ENCODE measurements at regions not wholly inside any gene's neighbourhood (a gene's known extent, or its start where the extent isn't known, plus 50 kb on each side); places are given as distances from the start of the nearest gene placed in this dataset.

- no peak for DNase-seq (ENCODE audit: low read depth in 6 of 9, low spot score in 9 of 9)
- Histone ChIP-seq H3K4me1 (ENCODE audit: control insufficient read depth in 2 of 2, insufficient read depth in 2 of 2, low read length in 2 of 2) (no peaks in the 10 kb centered on the region), H3K4me3 (ENCODE audit: low read length in 2 of 2) (no peak overlapping the region), H3K27ac (ENCODE audit: low read depth in 1 of 2, low read length in 1 of 2) (no peak overlapping the region), H3K36me3 (ENCODE audit: control insufficient read depth in 2 of 2, insufficient read depth in 2 of 2, low read length in 1 of 2) (no peaks in the 10 kb centered on the region), H3K27me3 (ENCODE audit: control insufficient read depth in 2 of 2, insufficient read depth in 1 of 2, low read length in 1 of 2) (no peaks in the 10 kb centered on the region), H3K9me3 (ENCODE audit: control insufficient read depth in 2 of 2, insufficient read depth in 1 of 2, low read length in 1 of 2) (no peaks in the 10 kb centered on the region)
- 49% methylated on average over 2 of the region's 2 CpGs for WGBS
Measured at GRCh38 chr18:40565805-40566509, 1389.1 kb upstream of the PIK3C3 start.

- H3K27ac ChIP-seq (ENCODE audit: low read depth in 1 of 2, low read length in 1 of 2): no peak overlapping the region
- WGBS: 91% methylated on average over 3 of the region's 3 CpGs
- H3K27me3 ChIP-seq (ENCODE audit: control insufficient read depth in 2 of 2, insufficient read depth in 1 of 2, low read length in 1 of 2): no peaks in the 10 kb centered on the region
- DNase-seq (ENCODE audit: low read depth in 6 of 9, low spot score in 9 of 9): no peak
- no peak overlapping the region for H3K4me3 ChIP-seq (ENCODE audit: low read length in 2 of 2)
- no peaks in the 10 kb centered on the region for H3K36me3 ChIP-seq (ENCODE audit: control insufficient read depth in 2 of 2, insufficient read depth in 2 of 2, low read length in 1 of 2)
- H3K9me3 ChIP-seq (ENCODE audit: control insufficient read depth in 2 of 2, insufficient read depth in 1 of 2, low read length in 1 of 2): no peaks in the 10 kb centered on the region
- no peaks in the 10 kb centered on the region for H3K4me1 ChIP-seq (ENCODE audit: control insufficient read depth in 2 of 2, insufficient read depth in 2 of 2, low read length in 2 of 2)
Measured at GRCh38 chr18:40559556-40559955, 1395.5 kb upstream of the PIK3C3 start.

GRCh38 chr18:40558706-40559392 lies 1396.2 kb upstream of the PIK3C3 start:
- WGBS: 96% methylated on average over 5 of the region's 5 CpGs
- Histone ChIP-seq H3K27me3 (ENCODE audit: control insufficient read depth in 2 of 2, insufficient read depth in 1 of 2, low read length in 1 of 2) (no peaks in the 10 kb centered on the region), H3K4me3 (ENCODE audit: low read length in 2 of 2) (no peak overlapping the region), H3K36me3 (ENCODE audit: control insufficient read depth in 2 of 2, insufficient read depth in 2 of 2, low read length in 1 of 2) (no peaks in the 10 kb centered on the region), H3K4me1 (ENCODE audit: control insufficient read depth in 2 of 2, insufficient read depth in 2 of 2, low read length in 2 of 2) (no peaks in the 10 kb centered on the region), H3K9me3 (ENCODE audit: control insufficient read depth in 2 of 2, insufficient read depth in 1 of 2, low read length in 1 of 2) (no peaks in the 10 kb centered on the region), H3K27ac (ENCODE audit: low read depth in 1 of 2, low read length in 1 of 2) (no peak overlapping the region)
- DNase-seq (ENCODE audit: low read depth in 6 of 9, low spot score in 9 of 9): no peak

- no peak overlapping the region for H3K4me3 ChIP-seq (ENCODE audit: low read length in 2 of 2)
- no peaks in the 10 kb centered on the region for H3K9me3 ChIP-seq (ENCODE audit: control insufficient read depth in 2 of 2, insufficient read depth in 1 of 2, low read length in 1 of 2)
- no peaks in the 10 kb centered on the region for H3K4me1 ChIP-seq (ENCODE audit: control insufficient read depth in 2 of 2, insufficient read depth in 2 of 2, low read length in 2 of 2)
- DNase-seq (ENCODE audit: low read depth in 6 of 9, low spot score in 9 of 9): no peak
- 92% methylated on average over 4 of the region's 4 CpGs for WGBS
- no peaks in the 10 kb centered on the region for H3K27me3 ChIP-seq (ENCODE audit: control insufficient read depth in 2 of 2, insufficient read depth in 1 of 2, low read length in 1 of 2)
- no peak overlapping the region for H3K27ac ChIP-seq (ENCODE audit: low read depth in 1 of 2, low read length in 1 of 2)
- no peaks in the 10 kb centered on the region for H3K36me3 ChIP-seq (ENCODE audit: control insufficient read depth in 2 of 2, insufficient read depth in 2 of 2, low read length in 1 of 2)
Measured at GRCh38 chr18:40555914-40556313, 1399.1 kb upstream of the PIK3C3 start.

GRCh38 chr18:40553029-40553428 lies 1402.0 kb upstream of the PIK3C3 start:
- Histone ChIP-seq H3K27ac (ENCODE audit: low read depth in 1 of 2, low read length in 1 of 2) (no peak overlapping the region), H3K4me1 (ENCODE audit: control insufficient read depth in 2 of 2, insufficient read depth in 2 of 2, low read length in 2 of 2) (no peaks in the 10 kb centered on the region), H3K27me3 (ENCODE audit: control insufficient read depth in 2 of 2, insufficient read depth in 1 of 2, low read length in 1 of 2) (no peaks in the 10 kb centered on the region), H3K36me3 (ENCODE audit: control insufficient read depth in 2 of 2, insufficient read depth in 2 of 2, low read length in 1 of 2) (no peaks in the 10 kb centered on the region), H3K9me3 (ENCODE audit: control insufficient read depth in 2 of 2, insufficient read depth in 1 of 2, low read length in 1 of 2) (no peaks in the 10 kb centered on the region), H3K4me3 (ENCODE audit: low read length in 2 of 2) (no peak overlapping the region)
- DNase-seq (ENCODE audit: low read depth in 6 of 9, low spot score in 9 of 9): no peak

- Histone ChIP-seq H3K36me3 (ENCODE audit: control insufficient read depth in 2 of 2, insufficient read depth in 2 of 2, low read length in 1 of 2) (no peaks in the 10 kb centered on the region), H3K27me3 (ENCODE audit: control insufficient read depth in 2 of 2, insufficient read depth in 1 of 2, low read length in 1 of 2) (no peaks in the 10 kb centered on the region), H3K9me3 (ENCODE audit: control insufficient read depth in 2 of 2, insufficient read depth in 1 of 2, low read length in 1 of 2) (no peaks in the 10 kb centered on the region), H3K4me1 (ENCODE audit: control insufficient read depth in 2 of 2, insufficient read depth in 2 of 2, low read length in 2 of 2) (no peaks in the 10 kb centered on the region), H3K4me3 (ENCODE audit: low read length in 2 of 2) (no peak overlapping the region), H3K27ac (ENCODE audit: low read depth in 1 of 2, low read length in 1 of 2) (no peak overlapping the region)
- no peak for DNase-seq (ENCODE audit: low read depth in 6 of 9, low spot score in 9 of 9)
- WGBS: 96% methylated on average over 3 of the region's 3 CpGs
Measured at GRCh38 chr18:40546875-40547274, 1408.2 kb upstream of the PIK3C3 start.

GRCh38 chr18:40534723-40535122 lies 1420.3 kb upstream of the PIK3C3 start:
- Histone ChIP-seq H3K4me3 (ENCODE audit: low read length in 2 of 2) (no peak overlapping the region), H3K27ac (ENCODE audit: low read depth in 1 of 2, low read length in 1 of 2) (no peak overlapping the region), H3K36me3 (ENCODE audit: control insufficient read depth in 2 of 2, insufficient read depth in 2 of 2, low read length in 1 of 2) (no peaks in the 10 kb centered on the region), H3K27me3 (ENCODE audit: control insufficient read depth in 2 of 2, insufficient read depth in 1 of 2, low read length in 1 of 2) (no peaks in the 10 kb centered on the region), H3K4me1 (ENCODE audit: control insufficient read depth in 2 of 2, insufficient read depth in 2 of 2, low read length in 2 of 2) (no peaks in the 10 kb centered on the region), H3K9me3 (ENCODE audit: control insufficient read depth in 2 of 2, insufficient read depth in 1 of 2, low read length in 1 of 2) (no peaks in the 10 kb centered on the region)
- DNase-seq (ENCODE audit: low read depth in 6 of 9, low spot score in 9 of 9): no peak
- 94% methylated on average over 2 of the region's 2 CpGs for WGBS

GRCh38 chr18:40532046-40532445 lies 1423.0 kb upstream of the PIK3C3 start:
- 82% methylated on average over 1 of the region's 1 CpG for WGBS
- no peak overlapping the region for H3K27ac ChIP-seq (ENCODE audit: low read depth in 1 of 2, low read length in 1 of 2)
- no peaks in the 10 kb centered on the region for H3K36me3 ChIP-seq (ENCODE audit: control insufficient read depth in 2 of 2, insufficient read depth in 2 of 2, low read length in 1 of 2)
- no peaks in the 10 kb centered on the region for H3K4me1 ChIP-seq (ENCODE audit: control insufficient read depth in 2 of 2, insufficient read depth in 2 of 2, low read length in 2 of 2)
- no peak for DNase-seq (ENCODE audit: low read depth in 6 of 9, low spot score in 9 of 9)
- no peaks in the 10 kb centered on the region for H3K27me3 ChIP-seq (ENCODE audit: control insufficient read depth in 2 of 2, insufficient read depth in 1 of 2, low read length in 1 of 2)
- H3K4me3 ChIP-seq (ENCODE audit: low read length in 2 of 2): no peak overlapping the region
- no peaks in the 10 kb centered on the region for H3K9me3 ChIP-seq (ENCODE audit: control insufficient read depth in 2 of 2, insufficient read depth in 1 of 2, low read length in 1 of 2)

- WGBS: 86% methylated on average over 2 of the region's 2 CpGs
- H3K36me3 ChIP-seq (ENCODE audit: control insufficient read depth in 2 of 2, insufficient read depth in 2 of 2, low read length in 1 of 2): no peaks in the 10 kb centered on the region
- no peak overlapping the region for H3K27ac ChIP-seq (ENCODE audit: low read depth in 1 of 2, low read length in 1 of 2)
- no peak overlapping the region for H3K4me3 ChIP-seq (ENCODE audit: low read length in 2 of 2)
- no peak for DNase-seq (ENCODE audit: low read depth in 6 of 9, low spot score in 9 of 9)
- H3K9me3 ChIP-seq (ENCODE audit: control insufficient read depth in 2 of 2, insufficient read depth in 1 of 2, low read length in 1 of 2): no peaks in the 10 kb centered on the region
- H3K27me3 ChIP-seq (ENCODE audit: control insufficient read depth in 2 of 2, insufficient read depth in 1 of 2, low read length in 1 of 2): no peaks in the 10 kb centered on the region
- H3K4me1 ChIP-seq (ENCODE audit: control insufficient read depth in 2 of 2, insufficient read depth in 2 of 2, low read length in 2 of 2): no peaks in the 10 kb centered on the region
Measured at GRCh38 chr18:40531051-40531450, 1424.0 kb upstream of the PIK3C3 start.

Measured in thymus (tissue), 11 donors.